Heart left ventricle (tissue), 16 donors: ENCODE measurements at regions not wholly inside any gene's neighbourhood (a gene's known extent, or its start where the extent isn't known, plus 50 kb on each side); places are given as distances from the start of the nearest gene placed in this dataset.
A peak's percentile ranks its signal among the peaks of the same experiment; 100 is the strongest.
"Not testable (repeated sequence)": the region's sequence is repeated elsewhere in the genome, so short reads cannot be mapped to it uniquely, and the experiment has no call there.

Experiments
- ATAC-seq, 4 donors: fragments of 200-7000 bp; cut with Tn5 transposase; one replicate each; pipeline ENCODE4 v1.9.1; 2020 to 2022; ENCODE audit warnings: moderate library complexity in 4 of 4, mild to moderate bottlenecking in 3 of 4, moderate number of reproducible peaks in 1 of 4
- DNase-seq, 5 donors: peaks; one replicate each; pipeline ENCODE4 v3.0.0-alpha.2; 2020
- H3K27ac ChIP-seq, 12 donors: fragments of 200-600 bp; sonication (generic) in 4 of 12; one replicate each; pipeline versions ENCODE4 v1.5.0 to v1.8.0; 2016 to 2022; ENCODE audit warnings: mild to moderate bottlenecking in 2 of 12
- H3K27me3 ChIP-seq, 9 donors: fragments of 200-600 bp; sonication (generic) in 2 of 9; one replicate each; pipeline versions ENCODE4 v1.5.1 to v1.8.0; 2016 to 2022; ENCODE audit warnings: mild to moderate bottlenecking in 3 of 9
- H3K36me3 ChIP-seq, 9 donors: fragments of 200-600 bp; sonication (generic) in 2 of 9; one replicate each; pipeline versions ENCODE4 v1.5.0 to v1.8.0; 2018 to 2022; ENCODE audit warnings: mild to moderate bottlenecking in 2 of 9
- H3K4me1 ChIP-seq, 12 donors: fragments of 200-600 bp; sonication (generic) in 4 of 12; one replicate each; pipeline versions ENCODE4 v1.5.0 to v1.8.0; 2016 to 2022; ENCODE audit warnings: mild to moderate bottlenecking in 3 of 12
- H3K4me3 ChIP-seq, 12 donors: fragments of 200-600 bp; sonication (generic) in 4 of 12; one replicate each; pipeline versions ENCODE4 v1.5.0 to v1.8.0; 2017 to 2022; ENCODE audit warnings: mild to moderate bottlenecking in 9 of 12, moderate library complexity in 4 of 12
- H3K9me3 ChIP-seq, 12 donors: fragments of 200-600 bp; sonication (generic) in 4 of 12; one replicate each; pipeline versions ENCODE4 v1.5.0 to v1.8.0; 2016 to 2022; ENCODE audit warnings: mild to moderate bottlenecking in 1 of 12
- CTCF ChIP-seq, 12 donors: fragments of 200-600 bp; sonication (generic) in 4 of 12; IDR thresholded peaks; one replicate each; pipeline versions ENCODE4 v1.5.0 to v1.8.0; 2018 to 2022; ENCODE audit warnings: antibody characterized with exemption in 12 of 12, mild to moderate bottlenecking in 5 of 12
- POLR2A ChIP-seq, 2 donors: fragments of 450-650 bp; IDR thresholded peaks; one replicate each; pipeline ENCODE4 v1.6.1; 2017; ENCODE audit warnings: antibody characterized with exemption in 2 of 2, mild to moderate bottlenecking in 2 of 2, moderate library complexity in 2 of 2
- WGBS, 4 donors: extraction: QIAGEN DNeasy Blood & Tissue Kit in 2 of 4; methylation state at CpG; one replicate each; pipeline versions ENCODE4 v1.1.5 to v1.1.7; 2013 to 2018; 5-methylcytosine and 5-hydroxymethylcytosine counted together
- intact Hi-C, 10 donors: fragments of 100-400 bp; cut with DNase I; formaldehyde crosslinking; loops; one replicate each; pipeline versions ENCODE4 v1.11.1 to v1.14.2; 2022
- donor health status: ischemic (EF 13 %, LVEDD 7.1; RV severe dilation, severe dysfunction).
- donor health status: healthy with polysubstance abuse.
- donor health status: DM: no; HTN: yes; CAD: no.
- donor health status: DM: no; HTN: no; CAD: no.
- donor health status: ischemic (EF 25% LVEDD 6.9; RV normal size, moderate dysfunction).
- donor health status: ischemic (EF 25% LVEDD 5.7; RV mildly dilated, moderate dysfunction).
- donor health status: healthy.
- donor health status: DM: yes; HTN: yes; CAD: no.
- donor health status: ischemic (EF 35%, LVEDD 5.7; RV mildly dilated, moderate dysfunction).
- donor health status: nonischemic (EF 11% LVEDD 7.7; RV severe dilation, severe dysfunction).
- donor health status: DM: yes; HTN: yes; CAD: no.
- donor health status: PGD.
- donor health status: ischemic (EF 29% LVEDD 5.4; RV normal size, mild dysfunction).
- donor health status: nonischemic (EF 23%, LVEDD 6.1; RV moderate dilation, normal function).

GRCh38 chr5:96110300-96110699 lies 148.6 kb upstream of the ELL2 start:
- H3K4me3 ChIP-seq, result no peak overlapping the region
- ATAC-seq (no peak), DNase-seq (no peak)
- no peaks in the 10 kb centered on the region for H3K9me3 ChIP-seq
- no peaks in the 10 kb centered on the region for H3K27me3 ChIP-seq
- intact Hi-C loops, result loop anchor here in 1 of 10 donors (10.0 kb wide), 1 partner anchor 225 kb away; no protein-coding TSS in a partner anchor
- TF ChIP-seq CTCF (IDR thresholded peaks at IDR 0.05) (no peak), POLR2A (IDR thresholded peaks at IDR 0.05) (no peak)
- H3K36me3 ChIP-seq, result no peaks in the 10 kb centered on the region
- H3K27ac ChIP-seq, result no peak overlapping the region
- peaks cover 0 to 5% (median 0%) of the 10 kb centered on the region in 12 donors for H3K4me1 ChIP-seq

GRCh38 chr5:96108629-96109028 lies 147.0 kb upstream of the ELL2 start:
- ATAC-seq, H3K27ac ChIP-seq, H3K27me3 ChIP-seq, H3K9me3 ChIP-seq, H3K4me3 ChIP-seq, H3K36me3 ChIP-seq, H3K4me1 ChIP-seq, DNase-seq, intact Hi-C loops: not testable (repeated sequence)
- WGBS, 4 donors, result 87 to 90% (median 89%) methylated on average over 8 to 10 of the region's 10 CpGs

- H3K4me3 ChIP-seq, DNase-seq, H3K27me3 ChIP-seq, H3K4me1 ChIP-seq, H3K27ac ChIP-seq, ATAC-seq, H3K9me3 ChIP-seq, intact Hi-C loops, H3K36me3 ChIP-seq: not testable (repeated sequence)
- WGBS, 4 donors, result 89 to 97% (median 94%) methylated on average over 4 of the region's 4 CpGs
Observed at GRCh38 chr5:96103829-96104228, 142.2 kb upstream of the ELL2 start.

- no peaks in the 10 kb centered on the region for H3K4me1 ChIP-seq
- H3K4me3 ChIP-seq, result no peak overlapping the region
- no peaks in the 10 kb centered on the region for H3K27me3 ChIP-seq
- intact Hi-C loops, result no loop called here
- no peaks in the 10 kb centered on the region for H3K36me3 ChIP-seq
- ATAC-seq (peak in 1 of 4 donors; percentile 22), DNase-seq (no peak)
- TF ChIP-seq POLR2A (IDR thresholded peaks at IDR 0.05) (no peak), CTCF (IDR thresholded peaks at IDR 0.05) (no peak)
- H3K9me3 ChIP-seq, result peaks cover 0 to 10% (median 0%) of the 10 kb centered on the region in 12 donors
- no peak overlapping the region for H3K27ac ChIP-seq
- 82 to 94% (median 94%) methylated on average over 5 to 7 of the region's 7 CpGs for WGBS, 4 donors
Observed at GRCh38 chr5:96101358-96102089, 139.9 kb upstream of the ELL2 start.

GRCh38 chr5:96097488-96097887 lies 135.8 kb upstream of the ELL2 start:
- intact Hi-C loops, result not testable (repeated sequence)

GRCh38 chr5:96096724-96097123 lies 135.1 kb upstream of the ELL2 start:
- DNase-seq (no peak), ATAC-seq (no peak)
- Histone ChIP-seq H3K4me3 (no peak overlapping the region), H3K4me1 (peaks cover 0 to 17% (median 8%) of the 10 kb centered on the region in 12 donors), H3K9me3 (peaks cover 0 to 10% (median 0%) of the 10 kb centered on the region in 12 donors), H3K36me3 (no peaks in the 10 kb centered on the region), H3K27ac (no peak overlapping the region), H3K27me3 (no peaks in the 10 kb centered on the region)
- no peak for TF ChIP-seq CTCF (IDR thresholded peaks at IDR 0.05)
- no peak for TF ChIP-seq POLR2A (IDR thresholded peaks at IDR 0.05)
- WGBS, 4 donors, result 74 to 78% (median 75%) methylated on average over 2 of the region's 2 CpGs
- intact Hi-C loops, result no loop called here

More at GRCh38 chr5:96097488-96097887, 135.8 kb upstream of the ELL2 start:
- H3K27me3 ChIP-seq, H3K4me3 ChIP-seq, H3K36me3 ChIP-seq, H3K9me3 ChIP-seq, ATAC-seq, H3K27ac ChIP-seq, DNase-seq: not testable (repeated sequence)
- H3K4me1 ChIP-seq, result peaks cover 0 to 17% (median 8%) of the 10 kb centered on the region in 12 donors
